HG02642 (cell line): ENCODE measurements at regions not wholly inside any gene's neighbourhood (a gene's known extent, or its start where the extent isn't known, plus 50 kb on each side); places are given as distances from the start of the nearest gene placed in this dataset.
"Not testable (repeated sequence)": the region's sequence is repeated elsewhere in the genome, so short reads cannot be mapped to it uniquely, and the experiment has no call there.

Experiments
- ATAC-seq: cut with Tn5 transposase; IDR thresholded peaks from one replicate; pipeline ENCODE4 v1.9.1; 2021; ENCODE audit warnings: mild to moderate bottlenecking; ENCODE audit not compliant: unreplicated experiment, poor library complexity

- ATAC-seq: no peak
Observed at GRCh38 chr5:17816944-17817343, 182.7 kb downstream of the TAF11L14 start.

DNA sequence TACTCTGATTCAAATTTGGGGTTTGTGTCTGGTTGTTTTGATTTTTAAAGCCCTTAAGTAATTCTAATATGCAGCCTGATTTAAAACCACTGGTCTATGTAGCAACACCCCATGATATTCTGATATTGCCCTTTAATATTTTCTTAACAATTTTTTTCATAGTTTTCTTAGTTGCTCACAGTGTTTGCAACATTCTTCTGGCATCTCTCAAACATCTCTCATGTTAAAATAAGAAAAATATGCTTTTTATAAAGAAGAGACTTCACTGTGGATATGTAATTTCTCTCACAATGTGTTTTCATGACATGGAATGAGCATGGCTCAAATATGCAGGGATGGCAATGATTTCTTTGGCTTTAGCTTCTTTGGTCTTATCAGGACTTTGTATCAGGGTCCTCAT lies 183.7 kb downstream of the TAF11L14 start:
- no peak for ATAC-seq

- no peak for ATAC-seq
Observed at GRCh38 chr5:17819783-17820182, 185.5 kb downstream of the TAF11L14 start.

DNA sequence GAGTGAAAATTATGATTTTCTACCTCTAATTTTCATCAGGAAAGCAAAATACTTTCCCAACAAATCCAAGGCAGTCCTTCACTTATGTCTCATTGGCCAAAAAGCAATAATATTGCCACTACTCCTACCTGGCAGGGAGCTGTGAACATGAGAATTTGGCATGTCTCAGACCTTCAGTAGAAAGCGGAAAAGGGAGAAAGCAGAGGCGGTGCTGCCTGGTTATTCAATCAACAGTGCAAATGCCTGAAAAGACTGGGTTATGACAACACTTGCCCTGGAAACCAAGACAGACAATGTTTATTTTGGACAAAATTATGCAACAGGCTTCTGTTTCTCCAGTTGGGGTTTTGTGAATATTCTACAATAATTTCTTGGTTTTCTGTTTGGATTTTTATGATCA lies 194.4 kb downstream of the TAF11L14 start:
- no peak for ATAC-seq

- ATAC-seq: no peak
Observed at GRCh38 chr5:17829456-17829855, 195.2 kb downstream of the TAF11L14 start.

DNA sequence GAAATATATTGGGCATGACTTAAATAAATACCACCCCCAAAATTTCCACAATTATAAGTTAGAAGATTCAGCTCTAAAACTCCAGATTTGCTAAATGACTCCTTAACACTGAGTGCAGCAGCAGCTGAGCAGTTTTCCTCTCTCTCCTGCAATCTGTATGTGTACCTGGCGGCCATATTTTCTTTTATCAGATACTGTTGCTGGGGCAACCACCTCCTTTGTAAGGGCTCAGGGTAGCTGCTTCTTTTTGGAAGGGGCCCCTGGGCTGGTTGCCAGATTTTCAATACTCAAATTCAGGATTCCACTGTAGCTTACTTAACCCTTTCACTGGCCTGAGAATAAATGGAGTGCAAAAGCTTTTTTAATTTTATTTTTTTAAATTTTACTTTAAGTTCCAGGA lies 197.0 kb downstream of the TAF11L14 start:
- ATAC-seq: no peak

GRCh38 chr5:17832949-17833745 lies 198.9 kb downstream of the TAF11L14 start:
- no peak for ATAC-seq

GRCh38 chr5:17837757-17838156 lies 203.5 kb downstream of the TAF11L14 start:
- ATAC-seq: no peak

DNA sequence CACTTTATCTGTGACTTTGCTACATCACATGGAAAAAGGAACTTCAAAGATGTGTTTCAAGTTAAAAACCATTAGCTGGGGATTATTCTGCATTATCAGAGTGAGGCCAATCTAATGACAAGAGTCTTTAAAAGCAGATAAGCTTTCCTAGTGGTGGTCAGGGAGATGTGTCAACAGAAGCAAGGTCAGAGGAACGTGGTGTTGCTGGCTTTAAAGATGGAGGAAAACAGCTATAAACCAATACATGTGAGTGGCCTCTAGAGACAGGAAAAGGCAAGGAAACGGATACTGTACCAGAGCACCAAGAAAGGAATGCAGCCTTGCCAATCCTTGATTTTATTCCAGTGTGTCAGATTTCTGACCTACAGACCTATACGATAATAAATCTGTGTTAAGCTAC lies 204.2 kb downstream of the TAF11L14 start:
- ATAC-seq: no peak

DNA sequence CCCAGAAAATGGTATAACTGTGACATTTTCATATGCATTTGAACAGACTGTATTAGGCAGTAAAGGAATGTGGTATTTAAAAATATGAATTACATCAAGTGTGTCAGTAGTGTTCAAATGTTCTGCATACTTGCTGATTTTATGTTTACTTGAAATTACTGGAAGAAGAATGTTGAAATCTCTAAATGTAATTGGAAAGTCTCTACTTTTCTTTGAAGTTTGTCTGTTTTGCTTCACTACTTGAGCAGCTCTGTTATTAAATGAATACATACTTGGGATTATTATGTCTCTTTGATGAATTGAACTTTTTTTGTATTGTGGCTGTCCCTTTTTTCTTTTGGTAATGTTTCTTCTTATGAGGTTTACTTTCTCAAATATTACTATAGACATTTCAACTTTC lies 205.6 kb downstream of the TAF11L14 start:
- no peak for ATAC-seq

GRCh38 chr5:17846496-17846895 lies 212.2 kb downstream of the TAF11L14 start:
- no peak for ATAC-seq

DNA sequence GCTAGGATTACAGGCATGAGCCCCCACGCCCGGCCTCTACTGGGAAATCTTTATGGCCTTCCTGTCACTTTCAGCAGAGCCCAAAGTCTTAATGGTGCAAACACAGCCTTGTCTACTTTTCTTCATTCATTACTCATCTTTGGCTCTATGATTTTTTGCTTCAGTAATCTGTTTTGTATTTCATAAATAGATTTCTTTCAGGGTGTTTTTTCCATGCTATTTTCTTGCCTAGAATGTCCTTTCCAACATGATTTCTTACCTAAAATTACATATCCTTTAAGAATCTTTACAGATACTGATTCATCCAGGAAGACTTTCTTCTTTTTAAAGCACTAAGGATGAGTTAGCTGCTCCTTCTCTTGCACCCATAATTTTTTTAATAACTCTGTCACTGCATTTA lies 213.0 kb downstream of the TAF11L14 start:
- no peak for ATAC-seq

GRCh38 chr5:17852111-17852510 lies 217.9 kb downstream of the TAF11L14 start:
- no peak for ATAC-seq

DNA sequence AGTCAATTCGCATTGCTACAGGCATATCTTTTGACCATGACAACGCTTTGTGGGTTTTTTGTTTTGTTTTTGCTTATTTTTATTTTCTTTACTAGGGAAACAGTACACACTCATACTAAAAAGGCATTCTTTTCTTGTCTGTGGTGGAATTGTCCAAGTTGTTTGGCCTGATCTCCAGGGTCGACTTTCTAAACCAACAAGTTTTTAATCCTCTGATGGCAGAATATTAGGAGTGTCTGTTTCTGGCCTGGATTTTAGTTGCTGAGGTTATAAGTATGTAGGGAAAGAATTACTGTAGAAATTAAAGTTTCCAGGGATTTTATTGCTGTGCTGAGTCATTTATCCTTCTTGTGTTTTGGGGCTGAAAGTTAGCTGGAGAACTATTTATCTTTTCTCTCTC lies 218.5 kb downstream of the TAF11L14 start:
- no peak for ATAC-seq

- no peak for ATAC-seq
Observed at GRCh38 chr5:17854901-17855300, 220.6 kb downstream of the TAF11L14 start.

- ATAC-seq: no peak
Observed at GRCh38 chr5:17860660-17861315, 226.5 kb downstream of the TAF11L14 start.

- not testable (repeated sequence) for ATAC-seq
Observed at GRCh38 chr5:17864903-17865302, 230.6 kb downstream of the TAF11L14 start.

- not testable (repeated sequence) for ATAC-seq
Observed at GRCh38 chr5:17865966-17866365, 231.7 kb downstream of the TAF11L14 start.

DNA sequence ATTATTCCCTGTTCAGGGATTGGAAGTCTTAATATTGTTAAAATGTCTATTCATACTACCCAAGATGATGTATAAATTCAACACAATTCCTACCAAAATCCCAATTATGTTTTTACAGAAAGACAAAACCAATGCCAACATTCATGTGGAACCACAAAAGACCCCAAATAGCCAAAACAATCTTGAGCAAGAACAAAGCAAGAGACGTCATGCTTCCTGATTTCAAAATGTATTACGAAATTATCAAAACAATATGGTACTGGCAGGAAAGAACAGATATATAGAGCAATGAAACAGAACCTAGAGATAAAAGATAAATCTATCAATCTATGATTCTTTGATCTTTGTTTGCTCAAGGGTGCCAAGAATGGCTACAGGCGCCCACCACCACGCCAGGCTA lies 237.9 kb downstream of the TAF11L14 start:
- ATAC-seq: no peak

- ATAC-seq: no peak
Observed at GRCh38 chr5:17878541-17878940, 244.3 kb downstream of the TAF11L14 start.

- no peak for ATAC-seq
Observed at GRCh38 chr5:17879276-17879675, 245.0 kb downstream of the TAF11L14 start.

DNA sequence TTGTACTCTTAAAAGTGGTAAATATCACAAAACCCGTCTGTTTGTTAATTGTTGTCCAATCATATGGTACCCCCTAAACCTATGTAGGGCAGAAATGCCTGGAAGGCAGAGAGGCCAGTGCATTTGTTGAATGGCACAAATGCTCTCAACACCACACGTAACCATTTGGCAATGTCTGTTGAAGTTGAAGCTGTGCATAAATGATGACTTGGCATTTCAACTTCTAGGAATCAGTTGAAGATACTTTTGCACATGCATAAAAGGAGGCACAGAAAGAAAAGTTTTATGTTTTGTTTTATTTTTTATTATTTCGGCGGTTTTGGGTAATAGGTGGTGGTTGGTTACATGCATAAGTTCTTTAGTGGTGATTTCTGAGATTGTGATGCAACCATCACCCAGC lies 246.6 kb downstream of the TAF11L14 start:
- no peak for ATAC-seq
